PFSK-1 (cell line): ENCODE measurements at regions not wholly inside any gene's neighbourhood (a gene's known extent, or its start where the extent isn't known, plus 50 kb on each side); places are given as distances from the start of the nearest gene placed in this dataset.

Source experiments
- POLR2AphosphoS5 ChIP-seq: IDR thresholded peaks from 2 replicates; pipeline ENCODE4 v1.6.1; 2012; ENCODE audit warnings: low read depth, mild to moderate bottlenecking, control low read depth, low read length, moderate library complexity
- REST ChIP-seq, 2 experiments: IDR thresholded peaks; 2 replicates each; pipeline versions ENCODE4 v1.6.1 to v1.8.0; 2011 to 2012; ENCODE audit warnings: low read depth in 2 of 2, low read length in 2 of 2, control low read depth in 1 of 2, inconsistent platforms in 1 of 2, mild to moderate bottlenecking in 1 of 2, moderate library complexity in 1 of 2; ENCODE audit not compliant: insufficient read depth in 1 of 2
- TAF1 ChIP-seq: IDR thresholded peaks from 2 replicates; pipeline ENCODE4 v1.6.1; 2012; ENCODE audit warnings: low read length, control low read depth, borderline replicate concordance; ENCODE audit not compliant: insufficient read depth

- no peak for TF ChIP-seq REST (IDR thresholded peaks at IDR 0.05; ENCODE audit: insufficient read depth in 1 of 2, low read depth in 2 of 2, low read length in 2 of 2)
- TF ChIP-seq POLR2AphosphoS5 = no peak
- no peak for TF ChIP-seq TAF1
Measured at GRCh38 chr12:127438512-127439244, 828.3 kb upstream of the TMEM132C start.
